H9 (cell line): ENCODE measurements at regions not wholly inside any gene's neighbourhood (a gene's known extent, or its start where the extent isn't known, plus 50 kb on each side); places are given as distances from the start of the nearest gene placed in this dataset.

Experiments used
- DNase-seq: peaks from one replicate; pipeline ENCODE4 v3.0.0-alpha.2; 2017
- H2AFZ ChIP-seq: one replicate; pipeline ENCODE4 v1.6.1; 2013; ENCODE audit warnings: mild to moderate bottlenecking, low read length, control low read depth, moderate library complexity
- H2AK5ac ChIP-seq: 2 replicates; pipeline ENCODE4 v1.6.1; 2013; ENCODE audit warnings: low read length, control low read depth, mixed read lengths; ENCODE audit not compliant: insufficient read length
- H2BK120ac ChIP-seq: one replicate; pipeline ENCODE4 v1.6.1; 2013; ENCODE audit warnings: low read depth, mild to moderate bottlenecking, low read length, control low read depth, inconsistent platforms; ENCODE audit not compliant: poor library complexity, severe bottlenecking
- H2BK12ac ChIP-seq: 2 replicates; pipeline ENCODE4 v1.6.1; 2013; ENCODE audit warnings: low read length, control low read depth, mixed read lengths, low read depth; ENCODE audit not compliant: insufficient read length
- H2BK15ac ChIP-seq: 2 replicates; pipeline ENCODE4 v1.6.1; 2013; ENCODE audit warnings: low read depth, low read length, control low read depth
- H2BK20ac ChIP-seq: one replicate; pipeline ENCODE4 v1.6.1; 2013; ENCODE audit warnings: low read depth, mild to moderate bottlenecking, low read length, control low read depth, inconsistent platforms; ENCODE audit not compliant: poor library complexity, severe bottlenecking
- H2BK5ac ChIP-seq: 2 replicates; pipeline ENCODE4 v1.6.1; 2013; ENCODE audit warnings: low read length, control low read depth, mixed read lengths; ENCODE audit not compliant: insufficient read length
- H3K14ac ChIP-seq: 2 replicates; pipeline ENCODE4 v1.6.1; 2013; ENCODE audit warnings: low read length, control low read depth; ENCODE audit not compliant: insufficient read depth
- H3K18ac ChIP-seq: 2 replicates; pipeline ENCODE4 v1.6.1; 2013; ENCODE audit warnings: low read depth, mild to moderate bottlenecking, mixed read lengths, low read length, control low read depth; ENCODE audit not compliant: insufficient read length
- H3K23ac ChIP-seq: 2 replicates; pipeline ENCODE4 v1.6.1; 2013; ENCODE audit warnings: low read length, control low read depth, mixed read lengths, low read depth; ENCODE audit not compliant: insufficient read length
- H3K23me2 ChIP-seq: 2 replicates; pipeline ENCODE4 v1.6.1; 2013; ENCODE audit warnings: low read depth, mild to moderate bottlenecking, mixed read lengths, low read length, control low read depth; ENCODE audit not compliant: insufficient read length, poor library complexity, severe bottlenecking
- H3K27ac ChIP-seq: 2 replicates; pipeline ENCODE4 v1.5.1; 2013; ENCODE audit warnings: low read length, control low read depth, mixed read lengths, low read depth; ENCODE audit not compliant: insufficient read length
- H3K27me3 ChIP-seq: 2 replicates; pipeline ENCODE4 v1.6.1; 2013; ENCODE audit warnings: low read length, control low read depth, inconsistent platforms; ENCODE audit not compliant: insufficient read depth
- H3K4ac ChIP-seq: 2 replicates; pipeline ENCODE4 v1.6.1; 2013; ENCODE audit warnings: low read depth, mild to moderate bottlenecking, control low read depth, inconsistent platforms, low read length, moderate library complexity
- H3K4me1 ChIP-seq: 2 replicates; pipeline ENCODE4 v1.6.1; 2013; ENCODE audit warnings: low read length, control low read depth, inconsistent platforms; ENCODE audit not compliant: insufficient read depth
- H3K4me2 ChIP-seq: 2 replicates; pipeline ENCODE4 v1.6.1; 2013; ENCODE audit warnings: low read length, control low read depth, mixed read lengths; ENCODE audit not compliant: insufficient read length, insufficient read depth
- H3K56ac ChIP-seq: 2 replicates; pipeline ENCODE4 v1.6.1; 2013; ENCODE audit warnings: low read depth, mild to moderate bottlenecking, mixed read lengths, low read length, control low read depth; ENCODE audit not compliant: insufficient read length
- H3K79me1 ChIP-seq: 2 replicates; pipeline ENCODE4 v1.6.1; 2013; ENCODE audit warnings: low read depth, mild to moderate bottlenecking, moderate library complexity, low read length, control low read depth, inconsistent platforms; ENCODE audit not compliant: insufficient read depth, poor library complexity, severe bottlenecking
- H3K79me2 ChIP-seq: 2 replicates; pipeline ENCODE4 v1.6.1; 2013; ENCODE audit warnings: low read length, control low read depth, inconsistent platforms; ENCODE audit not compliant: insufficient read depth
- H3K9ac ChIP-seq: 2 replicates; pipeline ENCODE4 v1.6.1; 2013; ENCODE audit warnings: low read length, control low read depth, mixed read lengths; ENCODE audit not compliant: insufficient read length; ENCODE audit errors: extremely low read depth
- H3K9me3 ChIP-seq: one replicate; pipeline ENCODE4 v1.6.1; 2013; ENCODE audit warnings: low read depth, low read length, inconsistent platforms; ENCODE audit not compliant: control insufficient read depth
- H3T11ph ChIP-seq: one replicate; pipeline ENCODE4 v1.6.1; 2013; ENCODE audit warnings: mild to moderate bottlenecking, low read length, control low read depth, inconsistent platforms
- H4K20me1 ChIP-seq: one replicate; pipeline ENCODE4 v1.6.1; 2013; ENCODE audit not compliant: control insufficient read depth, insufficient read length, insufficient read depth
- H4K5ac ChIP-seq: 2 replicates; pipeline ENCODE4 v1.6.1; 2013; ENCODE audit warnings: low read depth, mild to moderate bottlenecking, mixed read lengths, low read length, control low read depth; ENCODE audit not compliant: insufficient read length
- H4K8ac ChIP-seq: replicated peaks from 2 replicates; pipeline ENCODE4 v1.6.1; 2013; ENCODE audit warnings: low read length, control low read depth, mixed read lengths, low read depth; ENCODE audit not compliant: insufficient read length
- H4K91ac ChIP-seq: 2 replicates; pipeline ENCODE4 v1.6.1; 2013; ENCODE audit warnings: low read depth, mild to moderate bottlenecking, moderate library complexity, mixed read lengths, low read length, control low read depth; ENCODE audit not compliant: insufficient read length
- H3K27ac Mint-ChIP-seq, 3 experiments: 2 replicates in 2 of 3; 3 replicates in 1 of 3; pipeline ENCODE4 v1.8.0; 2020 to 2021; ENCODE audit warnings: mixed read lengths in 3 of 3, mild to moderate bottlenecking in 1 of 3, moderate library complexity in 1 of 3
- H3K27me3 Mint-ChIP-seq: 2 replicates; pipeline ENCODE4 v1.8.0; 2021; ENCODE audit warnings: low read depth, mild to moderate bottlenecking, moderate library complexity, mixed read lengths
- H3K36me3 Mint-ChIP-seq, 3 experiments: 2 replicates in 2 of 3; 3 replicates in 1 of 3; pipeline ENCODE4 v1.8.0; 2020 to 2021; ENCODE audit warnings: low read depth in 3 of 3, mixed read lengths in 3 of 3; ENCODE audit not compliant: insufficient read depth in 1 of 3
- H3K4me1 Mint-ChIP-seq, 2 experiments: 2 replicates each; pipeline ENCODE4 v1.8.0; 2020; ENCODE audit warnings: mixed read lengths in 2 of 2
- H3K4me3 Mint-ChIP-seq, 2 experiments: 2 replicates in 1 of 2; 3 replicates in 1 of 2; pipeline ENCODE4 v1.8.0; 2020 to 2021; ENCODE audit warnings: mild to moderate bottlenecking in 2 of 2, mixed read lengths in 2 of 2, moderate library complexity in 1 of 2
- H3K9me3 Mint-ChIP-seq, 2 experiments: 2 replicates in 1 of 2; 3 replicates in 1 of 2; pipeline ENCODE4 v1.8.0; 2020; ENCODE audit warnings: mild to moderate bottlenecking in 2 of 2, mixed read lengths in 2 of 2, moderate library complexity in 1 of 2
- CTCF ChIP-seq: fragments of 200-600 bp; sonication (generic); conservative IDR thresholded peaks from 3 replicates; pipeline ENCODE4 v1.8.0; 2021; ENCODE audit warnings: antibody characterized with exemption, mild to moderate bottlenecking
- WGBS: extraction: QIAGEN DNeasy Blood & Tissue Kit; methylation state at CpG from one replicate; pipeline ENCODE4 v1.1.7; 2013; ENCODE audit warnings: missing lambda C conversion rate, low lambda C conversion rate, mixed read lengths; ENCODE audit not compliant: insufficient read length; ENCODE audit errors: extremely low coverage; 5-methylcytosine and 5-hydroxymethylcytosine counted together

DNA sequence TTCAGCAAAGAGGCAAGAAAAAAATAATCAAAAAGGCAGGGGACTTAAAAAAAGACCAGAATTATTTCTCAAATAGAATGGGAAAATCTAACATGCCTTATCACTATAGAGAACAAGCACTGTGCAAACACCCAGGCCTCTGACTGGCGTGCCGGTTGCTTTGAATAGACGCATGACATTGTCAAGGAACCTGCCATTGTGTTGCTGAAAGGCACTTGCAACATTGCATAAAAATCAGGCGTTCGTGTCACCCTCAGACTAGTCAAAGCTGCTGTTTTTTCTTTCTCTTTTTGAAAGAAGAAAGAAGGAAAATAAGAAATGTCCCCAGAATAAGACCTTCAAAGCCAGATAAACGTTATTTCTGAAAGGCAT lies 549.3 kb upstream of the CADM1 start:
- Histone ChIP-seq H3K27me3 (no peaks in the 10 kb centered on the region), H3K79me2 (no peaks in the 10 kb centered on the region), H2BK15ac (no peak overlapping the region), H2BK12ac (no peak overlapping the region), H3K27ac (no peak overlapping the region), H3K18ac (no peak overlapping the region), H3T11ph (no peak overlapping the region), H3K4me2 (peak overlapping the region; percentile 12), H4K8ac (no peak overlapping the region), H2AFZ (no peak overlapping the region), H3K9ac (no peak overlapping the region), H3K79me1 (no peaks in the 10 kb centered on the region), H2BK120ac (no peak overlapping the region), H2BK5ac (no peak overlapping the region), H3K23me2 (no peaks in the 10 kb centered on the region), H4K20me1 (no peaks in the 10 kb centered on the region), H3K56ac (no peak overlapping the region), H3K23ac (no peak overlapping the region), H3K4ac (no peak overlapping the region), H2AK5ac (no peak overlapping the region), H4K5ac (no peak overlapping the region), H2BK20ac (no peak overlapping the region), H3K14ac (no peak overlapping the region), H3K4me1 (peaks cover 13% of the 10 kb centered on the region), H3K9me3 (no peaks in the 10 kb centered on the region), H4K91ac (no peak overlapping the region)
- Mint-ChIP-seq H3K36me3 (no peaks in the 10 kb centered on the region), H3K27me3 (peaks cover 74% of the 10 kb centered on the region), H3K4me3 (peak overlapping the region in 1 of 2 experiments; percentile 33; a peak in 1 of 5 replicates), H3K4me1 (peaks cover 26 to 29% of the 10 kb centered on the region in 2 experiments), H3K9me3 (no peaks in the 10 kb centered on the region; a peak in 2 of 5 replicates), H3K27ac (no peak overlapping the region; a peak in 1 of 7 replicates)
- no peak for DNase-seq
- no peak for TF ChIP-seq CTCF
- no CpG with 5 or more reads among the region's 6 CpGs for WGBS
